BE2C (cell line): ENCODE measurements at regions not wholly inside any gene's neighbourhood (a gene's known extent, or its start where the extent isn't known, plus 50 kb on each side); places are given as distances from the start of the nearest gene placed in this dataset.
A peak's percentile ranks its signal among the peaks of the same experiment; 100 is the strongest.
"Not testable (repeated sequence)": the region's sequence is repeated elsewhere in the genome, so short reads cannot be mapped to it uniquely, and the experiment has no call there.

Experiments used
- DNase-seq: peaks from one replicate; pipeline ENCODE4 v3.0.0-alpha.2; 2020
- H3K27me3 ChIP-seq: fragments of 250-450 bp; sonication (Bioruptor Pico); 2 replicates; pipeline ENCODE4 v1.5.1; 2020; ENCODE audit warnings: mild to moderate bottlenecking
- H3K36me3 ChIP-seq: fragments of 250-450 bp; sonication (Bioruptor Pico); 2 replicates; pipeline ENCODE4 v1.5.1; 2020; ENCODE audit warnings: mild to moderate bottlenecking
- H3K4me1 ChIP-seq: fragments of 250-450 bp; sonication (Bioruptor Pico); 2 replicates; pipeline ENCODE4 v1.5.1; 2020
- H3K4me3 ChIP-seq: 2 replicates; pipeline ENCODE4 v1.5.1; 2011; ENCODE audit warnings: low read depth, low read length
- H3K9me3 ChIP-seq: fragments of 250-450 bp; sonication (Bioruptor Pico); 2 replicates; pipeline ENCODE4 v1.5.1; 2020
- CTCF ChIP-seq: IDR thresholded peaks from 2 replicates; pipeline ENCODE4 v1.5.1; 2012; ENCODE audit warnings: mild to moderate bottlenecking, low read depth, low read length

- DNase-seq = no peak
Measured at GRCh38 chr10:36780158-36780557, 345.2 kb upstream of the ANKRD30A start.

GRCh38 chr10:36779238-36779846 is 346.1 kb upstream of the ANKRD30A start:
- no peaks in the 10 kb centered on the region for H3K4me1 ChIP-seq
- no peak overlapping the region for H3K4me3 ChIP-seq
- no peaks in the 10 kb centered on the region for H3K9me3 ChIP-seq
- H3K36me3 ChIP-seq = no peaks in the 10 kb centered on the region
- TF ChIP-seq CTCF = peak; percentile 82
- H3K27me3 ChIP-seq = no peaks in the 10 kb centered on the region
- DNase-seq = peak; percentile 19

More at GRCh38 chr10:36780158-36780557, 345.2 kb upstream of the ANKRD30A start:
- H3K4me1 ChIP-seq = no peaks in the 10 kb centered on the region
- no peaks in the 10 kb centered on the region for H3K27me3 ChIP-seq
- H3K36me3 ChIP-seq = no peaks in the 10 kb centered on the region
- H3K9me3 ChIP-seq = no peaks in the 10 kb centered on the region
- TF ChIP-seq CTCF = no peak
- H3K4me3 ChIP-seq = no peak overlapping the region

GRCh38 chr10:36778651-36779050 is 346.7 kb upstream of the ANKRD30A start:
- no peaks in the 10 kb centered on the region for H3K9me3 ChIP-seq
- H3K27me3 ChIP-seq = no peaks in the 10 kb centered on the region
- DNase-seq = no peak
- H3K4me3 ChIP-seq = no peak overlapping the region
- H3K36me3 ChIP-seq = no peaks in the 10 kb centered on the region
- TF ChIP-seq CTCF = no peak
- H3K4me1 ChIP-seq = no peaks in the 10 kb centered on the region

GRCh38 chr10:36773652-36774051 is 351.7 kb upstream of the ANKRD30A start:
- Histone ChIP-seq H3K9me3 (no peaks in the 10 kb centered on the region), H3K4me1 (no peaks in the 10 kb centered on the region), H3K36me3 (no peaks in the 10 kb centered on the region), H3K27me3 (no peaks in the 10 kb centered on the region), H3K4me3 (no peak overlapping the region)
- no peak for DNase-seq
- TF ChIP-seq CTCF = no peak

- no peak for DNase-seq
- TF ChIP-seq CTCF = no peak
- H3K27me3 ChIP-seq = no peaks in the 10 kb centered on the region
Measured at GRCh38 chr10:36771725-36772124, 353.7 kb upstream of the ANKRD30A start.

GRCh38 chr10:36769741-36770140 is 355.7 kb upstream of the ANKRD30A start:
- H3K9me3 ChIP-seq, H3K4me1 ChIP-seq, DNase-seq, H3K36me3 ChIP-seq, H3K27me3 ChIP-seq, H3K4me3 ChIP-seq: not testable (repeated sequence)

More at GRCh38 chr10:36771725-36772124, 353.7 kb upstream of the ANKRD30A start:
- no peaks in the 10 kb centered on the region for H3K36me3 ChIP-seq
- H3K9me3 ChIP-seq = no peaks in the 10 kb centered on the region
- no peak overlapping the region for H3K4me3 ChIP-seq
- H3K4me1 ChIP-seq = no peaks in the 10 kb centered on the region

GRCh38 chr10:36766940-36767339 is 358.5 kb upstream of the ANKRD30A start:
- H3K4me3 ChIP-seq = no peak overlapping the region
- no peaks in the 10 kb centered on the region for H3K27me3 ChIP-seq
- no peak for TF ChIP-seq CTCF
- no peaks in the 10 kb centered on the region for H3K36me3 ChIP-seq
- no peaks in the 10 kb centered on the region for H3K9me3 ChIP-seq
- no peaks in the 10 kb centered on the region for H3K4me1 ChIP-seq
- DNase-seq = no peak
